ENCODE measurements at regions not wholly inside any gene's neighbourhood (a gene's known extent, or its start where the extent isn't known, plus 50 kb on each side); places are given as distances from the start of the nearest gene placed in this dataset.
"Not testable (repeated sequence)": the region's sequence is repeated elsewhere in the genome, so short reads cannot be mapped to it uniquely, and the experiment has no call there.

DNA sequence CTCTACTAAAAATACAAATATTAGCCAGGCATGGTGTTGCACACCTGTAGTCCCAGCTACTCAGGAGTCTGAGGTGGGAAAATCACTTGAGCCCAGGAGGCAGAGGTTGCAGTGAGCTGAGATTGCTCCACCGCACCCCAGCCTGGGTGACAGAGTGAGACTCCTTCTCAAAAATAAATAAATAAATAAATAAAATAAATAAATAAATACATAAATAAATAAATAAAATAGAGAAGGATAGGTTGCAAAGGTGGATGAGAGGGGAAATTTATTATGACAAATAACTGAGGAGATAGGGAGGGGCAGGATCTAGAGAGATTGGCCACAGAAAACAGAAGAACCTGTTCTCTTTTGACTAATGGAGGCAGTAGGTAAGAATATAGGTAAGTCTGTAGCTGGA, 601.6 kb downstream of the LRRC70 start:
- not testable (repeated sequence) for DNase-seq

DNA sequence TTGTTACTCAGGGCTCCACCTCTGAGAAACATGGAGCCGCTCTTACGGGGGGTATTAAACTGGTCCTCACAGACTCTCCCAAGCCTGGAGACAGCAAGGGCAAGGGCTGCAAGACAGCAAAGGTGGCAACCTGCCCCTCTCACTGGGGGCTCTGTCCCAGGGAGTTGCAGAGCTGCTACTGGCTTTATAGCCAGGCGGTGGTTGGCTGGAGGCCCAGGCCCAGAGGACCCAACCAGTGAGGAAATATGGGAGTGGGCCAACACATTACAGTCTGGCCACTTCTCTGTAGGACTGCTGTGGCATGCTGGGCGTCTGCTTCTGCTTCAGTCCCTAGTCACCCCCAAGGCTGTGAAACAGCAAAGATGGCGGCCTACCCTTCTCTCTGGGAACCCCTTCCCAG, 597.2 kb downstream of the LRRC70 start:
- no peak for DNase-seq

DNA sequence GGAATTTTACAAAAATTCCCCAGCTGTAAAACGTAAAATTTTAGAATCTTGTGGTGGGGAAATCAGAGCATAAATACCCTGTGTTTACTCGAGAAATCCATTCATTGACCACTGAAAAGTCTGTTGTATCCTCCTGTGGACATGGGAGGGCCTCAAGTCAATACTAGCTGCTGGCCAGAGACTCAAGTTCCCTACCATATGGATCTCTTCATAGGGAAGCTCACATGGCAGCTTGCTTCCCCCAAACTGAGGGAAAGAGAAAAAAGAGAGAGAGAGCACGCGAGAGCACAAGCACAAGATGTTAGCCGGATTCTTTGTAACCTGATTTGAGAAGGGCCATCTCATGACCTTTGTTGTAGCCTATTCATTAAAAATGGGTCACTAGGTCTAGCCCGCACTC, 591.9 kb downstream of the LRRC70 start:
- DNase-seq, result no peak

DNA sequence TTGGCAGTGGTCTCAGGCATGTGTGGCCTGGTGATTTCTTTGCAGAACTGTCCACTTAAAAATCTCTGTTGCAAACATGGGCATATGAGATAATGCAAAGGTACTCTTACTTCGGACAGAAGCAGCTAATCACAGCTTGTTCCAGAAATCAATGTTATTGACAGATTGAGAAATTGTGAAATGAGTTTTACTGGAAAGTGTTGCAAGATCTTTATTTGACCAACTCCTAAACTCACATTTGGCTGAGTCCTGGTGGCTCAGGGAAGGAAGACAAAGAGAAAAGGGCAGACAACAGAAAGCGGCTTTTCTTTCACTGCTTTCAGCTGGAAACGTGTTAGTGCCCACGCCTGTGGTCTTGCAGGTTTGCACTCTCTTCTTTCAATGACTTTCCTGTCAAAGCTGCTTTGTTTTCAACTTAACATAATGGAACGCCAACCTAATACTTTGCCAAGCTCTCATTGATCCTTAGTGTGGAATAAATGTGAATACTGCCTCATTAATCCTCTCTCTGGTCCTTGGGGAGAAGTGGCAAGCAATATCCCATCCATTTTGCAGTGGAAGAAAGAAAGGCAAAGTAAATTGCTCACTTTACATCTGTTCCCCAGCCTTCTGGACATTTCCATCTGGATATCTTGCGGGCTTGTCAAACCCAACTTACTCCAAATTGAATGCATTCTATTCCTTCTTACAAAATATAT, 586.4 kb downstream of the LRRC70 start:
- no peak for DNase-seq

DNA sequence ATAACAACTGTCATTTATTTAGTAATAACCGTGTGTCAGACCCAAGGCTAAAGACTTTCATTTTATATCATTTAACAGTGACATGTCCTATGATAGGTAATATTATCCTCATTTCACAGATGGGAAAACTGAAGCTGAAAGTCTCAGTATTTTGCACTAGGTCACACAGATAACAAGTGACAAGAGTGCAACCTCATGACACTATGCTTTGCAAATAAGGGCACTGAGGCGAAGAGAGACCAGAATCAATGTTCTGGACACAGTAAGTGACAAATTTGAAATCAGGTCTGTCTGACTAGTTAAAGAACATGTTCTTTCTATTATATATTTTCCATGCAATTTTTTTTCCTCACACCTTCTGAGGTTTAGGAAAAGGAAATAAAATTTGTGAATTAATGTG, 585.7 kb downstream of the LRRC70 start:
- DNase-seq, result no peak

DNA sequence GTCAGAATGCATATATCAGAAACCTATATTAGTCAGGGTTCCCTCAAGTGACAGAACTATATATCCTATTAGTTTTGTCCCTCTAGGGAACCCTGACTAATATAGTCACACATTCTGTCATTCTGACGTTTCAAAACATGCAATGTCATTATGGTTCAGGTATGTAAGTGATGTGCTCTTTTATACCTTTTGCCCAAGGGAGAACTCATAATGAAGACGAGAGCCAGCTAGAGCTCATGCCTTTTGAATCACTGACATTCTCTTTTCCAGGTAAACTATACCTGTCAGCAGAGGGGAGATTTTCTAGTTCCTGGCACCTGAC, 576.7 kb downstream of the LRRC70 start:
- DNase-seq, result no peak

DNA sequence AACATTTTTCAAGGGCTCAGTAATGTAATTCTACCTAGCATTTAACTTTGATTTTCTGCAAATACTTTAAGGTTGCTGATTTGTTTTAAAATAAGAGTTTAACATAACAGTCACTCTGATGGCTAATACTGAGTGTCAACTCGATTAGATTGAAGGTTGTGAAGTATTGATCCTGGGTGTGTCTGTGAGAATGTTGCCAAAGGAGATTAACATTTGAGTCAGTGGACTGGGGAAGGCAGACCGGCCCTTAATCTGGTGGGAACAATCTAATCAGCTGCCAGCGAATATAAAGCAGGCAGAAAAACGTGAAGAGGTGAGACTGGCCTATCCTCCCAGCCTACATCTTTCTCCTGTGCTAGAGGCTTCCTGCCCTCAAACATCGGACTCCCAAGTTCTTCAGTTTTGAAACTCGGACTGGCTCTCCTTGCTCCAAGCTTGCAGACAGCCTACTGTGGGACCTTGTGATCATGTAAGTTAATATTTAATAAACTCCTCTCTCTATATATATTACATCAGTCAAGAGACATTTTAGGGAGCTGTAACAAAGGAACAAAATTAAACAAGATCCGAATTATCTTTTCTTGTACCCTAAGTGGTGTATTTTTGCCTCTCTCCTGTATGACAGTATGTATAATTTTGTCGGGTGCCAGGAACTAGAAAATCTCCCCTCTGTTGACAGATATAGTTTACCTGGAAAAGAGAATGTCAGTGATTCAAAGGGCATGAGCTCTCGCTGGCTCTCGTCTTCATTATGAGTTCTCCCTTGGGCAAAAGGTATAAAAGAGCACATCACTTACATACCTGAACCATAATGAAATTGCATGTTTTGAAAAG, 576.1 kb downstream of the LRRC70 start:
- DNase-seq, result no peak

DNA sequence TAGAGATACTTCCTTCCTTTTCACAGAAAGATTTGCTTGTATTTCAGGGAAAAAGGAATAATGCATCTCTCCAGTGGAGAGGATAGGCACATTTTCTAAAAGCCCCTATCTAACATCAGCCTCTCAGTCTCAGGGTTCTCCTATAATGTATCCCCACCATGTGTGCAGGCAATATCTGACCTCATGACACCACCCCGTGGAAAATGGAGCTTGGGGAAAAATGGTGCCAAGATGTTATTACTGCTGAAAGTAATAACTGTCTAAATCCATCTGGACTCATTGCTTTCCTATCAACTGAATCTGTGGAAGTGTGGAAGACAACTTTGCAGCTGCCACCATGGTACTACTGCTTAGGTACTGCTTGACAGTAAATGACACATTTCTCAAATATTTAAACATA, 574.3 kb downstream of the LRRC70 start:
- no peak for DNase-seq

DNA sequence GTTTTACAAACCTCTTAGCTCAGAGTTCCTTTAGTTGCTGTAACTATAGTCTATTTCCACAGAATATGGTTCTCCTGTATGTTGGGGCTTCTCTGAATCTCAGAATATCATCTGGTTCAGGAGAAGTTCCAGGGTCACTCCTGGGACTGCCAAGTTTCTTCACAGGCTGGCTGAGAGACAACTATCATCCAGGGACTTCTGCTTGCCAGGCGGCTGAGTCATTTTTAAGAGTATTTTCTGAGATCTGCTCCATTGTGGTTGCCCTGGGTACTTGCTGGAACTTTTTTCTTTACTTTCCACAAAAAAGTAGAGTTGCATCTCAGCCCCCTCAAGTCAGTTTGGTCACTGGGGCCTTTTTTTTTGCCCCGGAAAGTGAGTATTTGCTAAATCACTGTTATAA, 566.5 kb downstream of the LRRC70 start:
- no peak for DNase-seq

DNA sequence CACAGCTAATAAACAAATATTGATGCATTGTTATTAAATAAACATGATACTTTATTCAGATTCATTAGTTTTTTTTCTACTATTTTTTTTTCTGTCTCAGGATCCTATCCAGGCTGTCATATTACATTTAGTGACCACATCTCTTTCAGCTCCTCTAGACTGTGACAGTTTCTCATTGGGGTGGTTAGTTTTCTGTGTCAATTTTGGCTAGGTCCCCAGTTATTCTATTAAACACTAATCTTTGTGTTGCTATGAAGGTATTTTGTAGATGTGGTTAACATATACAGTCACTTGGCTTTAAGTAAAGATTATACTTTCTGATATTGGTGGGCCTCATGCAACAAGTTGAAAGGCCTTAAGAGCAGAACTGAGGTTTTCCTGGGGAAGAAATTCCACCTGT, 563.0 kb downstream of the LRRC70 start:
- no peak for DNase-seq

DNA sequence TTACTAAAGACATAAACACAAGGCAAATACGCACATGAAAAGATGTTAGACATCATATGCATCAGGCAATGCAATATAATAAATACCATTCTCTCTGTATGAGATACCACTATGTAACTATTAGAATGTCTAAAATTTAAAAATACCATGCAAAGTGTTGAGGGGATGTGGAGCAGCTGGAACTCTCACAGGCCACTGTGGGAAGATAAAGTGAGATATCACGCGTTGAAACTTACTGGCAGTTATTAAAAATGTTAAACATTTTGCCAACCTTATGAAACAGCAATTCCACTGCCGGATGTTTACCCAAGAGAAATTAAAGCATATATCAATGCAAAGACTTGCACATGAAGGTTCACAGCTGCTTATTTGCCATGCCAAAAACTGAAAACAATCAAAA, 556.7 kb downstream of the LRRC70 start:
- no peak for DNase-seq

DNA sequence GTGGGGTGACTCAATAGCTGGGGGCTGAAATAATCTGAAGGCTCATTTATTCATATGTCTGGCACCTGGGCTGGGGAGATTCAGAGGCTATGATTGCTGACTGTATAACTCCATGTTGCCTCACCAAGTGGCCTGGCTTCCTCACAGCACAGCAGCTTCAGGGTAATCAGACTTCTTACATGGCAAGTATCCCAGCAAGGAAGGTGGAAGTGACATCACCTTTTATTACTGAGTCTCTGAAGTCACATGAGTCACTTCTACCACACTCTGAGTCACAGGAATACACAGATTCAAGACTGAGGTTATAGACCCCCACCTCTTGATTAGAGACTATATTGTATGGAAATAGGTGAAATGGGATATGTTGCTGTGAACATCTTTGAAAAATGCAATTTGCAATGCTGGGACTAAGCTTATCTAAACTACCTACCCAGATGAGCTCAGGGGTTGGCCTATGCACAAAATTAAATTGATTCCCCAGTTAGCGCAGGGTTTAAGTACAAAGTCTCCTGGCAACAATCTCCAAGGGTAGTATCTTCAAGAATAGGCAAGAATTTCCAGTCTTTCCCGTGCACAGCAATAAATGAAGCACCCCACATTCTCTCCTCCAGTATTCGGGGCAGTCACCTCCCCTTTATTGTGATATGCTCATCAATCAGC, 553.1 kb downstream of the LRRC70 start:
- no peak for DNase-seq

DNA sequence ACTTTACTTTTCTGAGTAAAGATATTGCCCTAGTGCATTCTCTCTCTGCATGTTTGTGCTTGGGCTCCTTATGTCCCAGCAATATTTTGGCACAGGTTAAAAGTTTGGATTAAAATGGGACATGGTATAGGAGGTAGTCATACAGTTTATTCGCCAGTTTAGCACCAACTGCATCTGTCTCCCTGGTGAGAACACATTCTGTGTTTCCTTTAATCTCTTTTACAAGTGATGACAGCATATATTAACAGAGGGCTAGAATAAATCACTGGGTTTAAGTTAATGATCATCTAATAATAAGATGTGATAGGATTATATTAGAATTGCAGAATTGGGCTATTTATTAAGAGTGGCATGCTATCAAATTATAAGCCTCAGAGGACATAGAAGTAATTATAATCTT, 550.1 kb downstream of the LRRC70 start:
- DNase-seq, result no peak

DNA sequence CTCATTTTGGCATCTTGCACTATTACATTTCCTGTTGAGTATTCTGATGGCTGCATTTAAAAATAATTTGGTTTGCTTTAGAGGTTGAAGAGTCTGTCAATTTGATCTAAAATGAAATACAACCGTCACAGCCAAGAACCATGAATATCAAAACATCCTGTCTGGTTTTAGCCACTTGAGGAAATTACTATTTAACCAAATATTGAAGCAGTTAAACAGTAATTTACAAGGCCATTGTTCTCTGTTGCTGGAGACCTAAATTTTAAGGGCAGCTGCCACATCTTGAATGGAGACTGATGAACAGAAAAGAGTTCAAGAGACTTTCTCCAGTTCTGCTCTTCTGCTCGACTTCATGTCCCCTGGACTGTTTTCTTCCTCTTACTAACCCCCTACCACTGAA, 549.4 kb downstream of the LRRC70 start:
- DNase-seq, result no peak

DNA sequence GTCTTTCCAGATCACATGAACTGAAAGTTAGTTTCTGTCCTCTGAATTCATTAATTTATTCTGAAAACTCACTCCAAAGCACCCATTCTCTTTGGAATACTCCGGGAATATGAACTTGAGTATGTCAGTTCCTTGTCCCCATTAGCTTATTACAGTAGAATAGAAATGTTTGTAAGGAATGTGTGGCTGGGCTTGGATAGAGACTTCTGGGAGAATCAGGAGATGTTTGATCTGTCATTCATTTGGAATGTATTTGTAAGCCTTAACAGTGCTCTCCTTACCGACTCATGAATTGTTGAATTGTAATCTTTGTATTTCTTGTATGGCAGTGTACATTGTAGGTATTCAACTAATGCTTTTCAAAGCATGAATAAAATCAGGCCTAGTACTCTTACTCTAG, 548.4 kb downstream of the LRRC70 start:
- DNase-seq, result no peak

DNA sequence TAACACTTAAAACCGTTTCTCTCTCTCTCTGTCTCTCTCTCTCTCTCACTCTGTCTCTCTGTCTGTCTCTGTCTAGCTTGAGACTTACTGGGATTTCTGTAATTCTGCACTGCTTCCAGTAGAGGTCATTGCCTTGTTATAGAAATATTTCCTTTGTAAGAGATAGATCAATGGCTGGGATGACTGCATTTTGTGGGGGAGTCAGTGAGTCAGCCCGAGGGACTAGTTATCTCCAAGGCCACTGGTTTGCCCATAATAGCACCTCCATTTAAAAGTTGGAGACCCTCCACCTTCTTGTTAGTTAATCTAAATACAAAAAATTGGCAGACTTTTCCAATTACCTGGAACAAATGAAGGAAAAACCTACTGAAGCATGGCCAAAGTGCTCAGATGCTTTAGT, 547.2 kb downstream of the LRRC70 start:
- DNase-seq, result no peak

DNA sequence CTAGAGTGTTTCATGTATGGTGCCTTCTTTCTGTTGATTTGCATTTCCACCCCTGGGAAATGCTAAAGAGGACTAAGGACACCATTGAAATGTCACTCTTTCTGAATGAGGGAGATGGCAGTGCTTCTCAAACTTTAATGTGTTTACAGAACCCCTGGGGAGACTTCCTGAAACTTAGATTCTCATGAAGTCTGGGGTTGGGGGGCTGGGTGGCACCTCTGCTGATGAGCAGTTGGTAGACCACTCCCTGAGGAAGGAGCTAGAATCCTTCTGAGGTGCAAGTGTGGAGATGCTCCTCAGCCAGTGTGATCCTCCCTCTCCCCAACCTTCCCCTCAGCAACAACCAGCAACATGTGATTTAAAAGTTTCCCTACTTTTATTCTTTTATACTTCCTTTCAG, 546.8 kb downstream of the LRRC70 start:
- no peak for DNase-seq

DNA sequence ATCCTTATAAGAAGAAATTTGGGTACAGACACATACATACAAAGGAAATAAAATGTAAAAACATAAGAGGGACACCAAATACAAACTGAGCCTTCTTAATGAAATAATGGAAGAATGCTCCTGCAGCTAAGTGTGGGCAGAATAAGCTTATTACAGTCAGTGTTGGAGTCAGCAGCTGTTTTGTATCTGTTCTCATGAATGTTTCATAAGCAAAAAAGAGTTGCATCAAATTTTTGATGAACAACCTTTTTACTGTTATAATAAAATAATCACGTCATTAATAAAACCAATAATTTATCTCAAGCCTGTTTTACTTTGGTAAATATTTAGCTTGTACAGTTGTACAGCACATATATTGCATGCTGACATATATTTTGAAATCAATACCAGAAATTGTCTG, 545.6 kb downstream of the LRRC70 start:
- DNase-seq, result no peak

DNA sequence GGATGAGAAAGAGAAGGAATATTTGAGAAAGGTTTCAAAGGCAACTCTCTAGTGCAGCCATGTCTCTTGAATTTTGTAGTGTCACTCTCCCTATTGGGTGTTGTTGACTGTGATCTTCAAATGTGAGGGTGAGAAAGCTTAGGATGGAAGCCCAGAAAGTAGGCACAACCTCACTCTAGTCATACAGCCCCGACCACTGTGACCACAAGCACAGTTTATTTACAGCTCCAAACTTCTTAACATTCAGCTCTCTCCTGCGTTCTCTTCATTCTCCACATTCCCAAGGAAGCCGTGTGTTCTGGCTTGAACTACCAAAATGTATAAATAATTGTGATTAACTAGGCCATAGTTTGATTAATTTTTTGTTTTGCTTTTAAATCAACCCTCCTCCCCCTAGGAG, 542.9 kb downstream of the LRRC70 start:
- DNase-seq, result no peak

DNA sequence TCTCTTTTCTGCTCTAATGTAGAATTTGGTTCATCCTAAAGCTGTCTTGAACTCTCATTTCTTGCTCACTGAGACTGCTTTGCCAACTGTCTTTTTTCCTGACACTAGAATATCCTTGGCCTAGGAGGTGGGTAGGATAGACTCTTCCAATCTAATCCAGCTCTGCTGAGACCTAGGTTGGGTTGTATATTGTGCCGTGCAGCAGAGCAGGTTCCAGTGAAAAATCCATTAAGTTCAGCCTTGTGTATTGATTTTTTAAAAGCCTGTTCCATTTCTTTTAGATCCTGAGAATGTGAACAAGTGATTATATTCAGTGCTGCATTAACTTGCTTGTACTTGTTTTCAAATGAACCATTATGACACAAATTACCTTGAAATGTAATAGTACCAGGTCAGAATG, 539.6 kb downstream of the LRRC70 start:
- DNase-seq, result no peak

DNA sequence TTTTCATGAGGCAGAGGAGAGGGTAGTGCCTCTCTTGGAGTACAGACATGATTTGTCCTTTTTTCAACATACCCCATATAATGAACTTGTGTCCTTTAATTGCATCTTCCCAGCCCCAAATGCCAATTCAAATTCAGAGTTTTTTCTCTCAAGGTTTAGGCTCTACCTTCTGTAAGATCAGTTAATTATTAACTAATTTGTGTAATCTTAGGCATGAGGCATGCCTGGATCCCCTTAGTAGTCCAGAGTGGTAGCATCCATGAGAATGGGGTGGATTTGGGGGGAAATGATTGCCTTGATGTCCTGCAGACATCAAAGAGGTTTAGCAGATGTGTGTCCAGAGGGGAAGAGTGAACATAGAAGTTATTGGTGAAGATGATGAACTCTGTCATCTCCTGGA, 533.3 kb downstream of the LRRC70 start:
- no peak for DNase-seq

DNA sequence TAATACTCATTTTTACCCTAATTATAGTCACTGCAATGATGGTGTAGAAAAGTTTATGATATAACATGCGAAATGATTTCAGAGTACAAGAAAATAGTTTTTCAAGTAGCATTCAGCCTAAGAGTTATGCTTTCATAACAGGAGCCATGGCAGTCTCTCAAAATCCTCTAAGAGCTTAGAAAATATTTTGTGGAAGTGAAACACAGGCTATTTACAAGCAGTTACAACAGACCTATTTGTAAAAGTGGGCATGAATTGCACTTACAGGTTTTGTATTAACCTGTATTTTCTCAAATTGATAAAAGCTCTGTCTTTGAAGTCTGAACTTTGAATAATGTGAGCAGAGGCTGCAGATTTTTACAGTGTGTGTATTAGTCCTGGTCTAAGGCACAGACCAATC, 523.3 kb downstream of the LRRC70 start:
- no peak for DNase-seq

DNA sequence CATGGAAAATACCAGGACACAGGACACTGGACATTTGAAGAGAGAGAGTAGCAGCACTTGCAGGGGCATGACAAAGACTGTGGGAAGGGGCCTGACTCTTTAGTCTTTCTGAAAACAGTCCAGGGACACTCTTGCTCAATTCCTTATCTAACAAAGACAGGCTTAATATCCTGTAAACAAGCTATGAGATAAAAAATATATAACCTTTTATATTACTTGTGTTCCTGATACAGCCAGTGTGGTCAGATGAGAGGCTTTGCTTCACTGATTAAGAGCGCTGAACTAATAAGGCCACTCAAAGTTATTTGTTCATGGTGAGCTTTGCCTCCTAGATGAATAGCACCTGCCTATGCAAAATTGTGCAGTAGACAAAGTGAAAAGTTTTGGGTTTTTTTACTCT, 518.7 kb downstream of the LRRC70 start:
- no peak for DNase-seq

DNA sequence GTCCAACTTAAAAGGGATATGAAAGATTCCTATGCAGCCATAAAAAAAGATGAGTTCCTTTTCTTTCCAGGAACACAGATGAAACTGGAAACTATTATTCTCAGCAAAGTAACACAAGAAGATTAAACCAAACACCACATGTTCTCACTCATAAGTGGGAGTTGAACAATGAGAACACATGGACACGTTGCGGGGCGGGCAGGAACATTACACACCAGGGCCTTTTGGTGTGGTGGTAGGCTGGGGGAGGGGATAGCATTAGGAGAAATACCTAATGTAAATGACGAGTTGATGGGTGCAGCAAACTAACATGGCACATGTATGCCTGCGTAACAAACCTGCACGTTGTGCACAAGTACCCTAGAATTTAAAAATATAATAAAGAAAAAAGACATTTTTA, 516.1 kb downstream of the LRRC70 start:
- DNase-seq, result no peak

All from left hindlimb (tissue), 1 donor.